Adrenal gland (tissue), 9 donors: ENCODE measurements at regions not wholly inside any gene's neighbourhood (a gene's known extent, or its start where the extent isn't known, plus 50 kb on each side); places are given as distances from the start of the nearest gene placed in this dataset.

Source experiments
- DNase-seq, 7 donors: peaks; one replicate each; pipeline ENCODE4 v3.0.0-alpha.2; 2019 to 2020
- H3K27ac ChIP-seq, 5 donors: fragments of 200-600 bp; sonication (generic) in 4 of 5; 1 replicate in 3 of 5; 2 replicates in 2 of 5; pipeline versions ENCODE4 v1.5.1 to v1.8.0; 2016 to 2020; ENCODE audit warnings: mild to moderate bottlenecking in 1 of 5
- H3K27me3 ChIP-seq: fragments of 200-600 bp; 2 replicates; pipeline ENCODE4 v1.8.0; 2021
- H3K36me3 ChIP-seq, 2 donors: fragments of 200-600 bp; replicated peaks in 1 of 2; 1 replicate in 1 of 2; 2 replicates in 1 of 2; pipeline versions ENCODE4 v1.5.1 to v1.8.0; 2018 to 2022
- H3K4me1 ChIP-seq, 2 donors: fragments of 200-600 bp; replicated peaks in 1 of 2; 1 replicate in 1 of 2; 2 replicates in 1 of 2; pipeline versions ENCODE4 v1.5.1 to v1.8.0; 2018 to 2021
- H3K4me3 ChIP-seq, 4 donors: fragments of 200-600 bp; sonication (generic) in 3 of 4; one replicate each; pipeline ENCODE4 v1.5.1; 2016 to 2018
- H3K9me3 ChIP-seq, 3 donors: fragments of 200-600 bp; sonication (generic) in 1 of 3; replicated peaks in 1 of 3; 1 replicate in 2 of 3; 2 replicates in 1 of 3; pipeline versions ENCODE4 v1.5.1 to v1.8.0; 2016 to 2021
- POLR2A ChIP-seq, 2 donors: fragments of 450-650 bp; IDR thresholded peaks; one replicate each; pipeline ENCODE4 v1.6.1; 2017; ENCODE audit warnings: antibody characterized with exemption in 2 of 2, mild to moderate bottlenecking in 2 of 2, moderate library complexity in 1 of 2
- WGBS, 4 donors: extraction: QIAGEN DNeasy Blood & Tissue Kit in 2 of 4; methylation state at CpG; one replicate each; pipeline versions ENCODE4 v1.1.5 to v1.1.7; 2013 to 2017; 5-methylcytosine and 5-hydroxymethylcytosine counted together
- intact Hi-C, 2 donors: fragments of 100-400 bp; cut with DNase I; formaldehyde crosslinking; loops; one replicate each; pipeline versions ENCODE4 v1.14.1 to v1.15.0; 2022 to 2023
- TF ChIP-seq, protein P1 (sequence below), 6 experiments: fragments of 450-650 bp in 4 of 6; fragments of 200-600 bp in 2 of 6; sonication (generic) in 1 of 6; IDR thresholded peaks; 1 replicate in 5 of 6; 2 replicates in 1 of 6; pipeline versions ENCODE4 v1.5.1 to v1.8.0; 2016 to 2021; ENCODE audit warnings: antibody characterized with exemption in 6 of 6, mild to moderate bottlenecking in 2 of 6, moderate library complexity in 1 of 6
- donor health status: healthy with polysubstance abuse.
- donor health status: Bipolar disorder and iron deficiency.
- donor health status: DM: yes; HTN: yes; CAD: no.
- donor health status: DM: no; HTN: no; CAD: no.
- donor health status: DM: no; HTN: no; CAD: no.

- TF ChIP-seq, protein P1, sequence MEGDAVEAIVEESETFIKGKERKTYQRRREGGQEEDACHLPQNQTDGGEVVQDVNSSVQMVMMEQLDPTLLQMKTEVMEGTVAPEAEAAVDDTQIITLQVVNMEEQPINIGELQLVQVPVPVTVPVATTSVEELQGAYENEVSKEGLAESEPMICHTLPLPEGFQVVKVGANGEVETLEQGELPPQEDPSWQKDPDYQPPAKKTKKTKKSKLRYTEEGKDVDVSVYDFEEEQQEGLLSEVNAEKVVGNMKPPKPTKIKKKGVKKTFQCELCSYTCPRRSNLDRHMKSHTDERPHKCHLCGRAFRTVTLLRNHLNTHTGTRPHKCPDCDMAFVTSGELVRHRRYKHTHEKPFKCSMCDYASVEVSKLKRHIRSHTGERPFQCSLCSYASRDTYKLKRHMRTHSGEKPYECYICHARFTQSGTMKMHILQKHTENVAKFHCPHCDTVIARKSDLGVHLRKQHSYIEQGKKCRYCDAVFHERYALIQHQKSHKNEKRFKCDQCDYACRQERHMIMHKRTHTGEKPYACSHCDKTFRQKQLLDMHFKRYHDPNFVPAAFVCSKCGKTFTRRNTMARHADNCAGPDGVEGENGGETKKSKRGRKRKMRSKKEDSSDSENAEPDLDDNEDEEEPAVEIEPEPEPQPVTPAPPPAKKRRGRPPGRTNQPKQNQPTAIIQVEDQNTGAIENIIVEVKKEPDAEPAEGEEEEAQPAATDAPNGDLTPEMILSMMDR (IDR thresholded peaks at IDR 0.05), result no peak
- no peak for TF ChIP-seq POLR2A (IDR thresholded peaks at IDR 0.05)
- intact Hi-C loops, result no loop called here
- WGBS, 4 donors, result 94 to 97% (median 97%) methylated on average over 3 of the region's 3 CpGs
- Histone ChIP-seq H3K36me3 (no peaks in the 10 kb centered on the region), H3K27ac (no peak overlapping the region), H3K9me3 (no peaks in the 10 kb centered on the region), H3K4me1 (no peaks in the 10 kb centered on the region), H3K27me3 (no peaks in the 10 kb centered on the region), H3K4me3 (no peak overlapping the region)
- no peak for DNase-seq
These were observed 79.0 kb upstream of the CDK6 start for GRCh38 chr7:92915348-92915747.

DNA sequence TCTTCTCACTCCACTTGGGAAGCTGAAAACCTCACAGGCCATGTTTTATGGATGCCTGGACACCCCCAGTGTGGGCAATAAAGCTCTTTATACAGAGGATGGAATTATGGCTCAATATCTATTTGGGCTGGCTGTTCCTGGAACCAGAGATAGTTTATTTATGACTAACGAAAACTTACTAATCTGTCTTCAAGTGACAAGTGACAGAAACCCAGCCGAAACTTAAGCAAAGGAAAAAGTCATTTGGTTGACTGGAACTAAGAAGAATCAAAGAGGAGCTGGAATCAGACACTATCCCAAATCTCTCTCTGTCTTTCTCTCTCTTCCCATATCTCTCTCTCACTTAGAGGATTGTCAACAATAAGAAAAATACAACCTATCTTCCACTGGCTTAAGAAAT, 78.3 kb upstream of the CDK6 start:
- intact Hi-C loops, result no loop called here
- Histone ChIP-seq H3K27ac (no peak overlapping the region), H3K4me1 (no peaks in the 10 kb centered on the region), H3K9me3 (no peaks in the 10 kb centered on the region), H3K36me3 (no peaks in the 10 kb centered on the region), H3K4me3 (no peak overlapping the region), H3K27me3 (no peaks in the 10 kb centered on the region)
- TF ChIP-seq, protein P1 (IDR thresholded peaks at IDR 0.05), result no peak
- no peak for TF ChIP-seq POLR2A (IDR thresholded peaks at IDR 0.05)
- no peak for DNase-seq
- 50 to 82% (median 72%) methylated on average over 2 of the region's 2 CpGs for WGBS, 4 donors

DNA sequence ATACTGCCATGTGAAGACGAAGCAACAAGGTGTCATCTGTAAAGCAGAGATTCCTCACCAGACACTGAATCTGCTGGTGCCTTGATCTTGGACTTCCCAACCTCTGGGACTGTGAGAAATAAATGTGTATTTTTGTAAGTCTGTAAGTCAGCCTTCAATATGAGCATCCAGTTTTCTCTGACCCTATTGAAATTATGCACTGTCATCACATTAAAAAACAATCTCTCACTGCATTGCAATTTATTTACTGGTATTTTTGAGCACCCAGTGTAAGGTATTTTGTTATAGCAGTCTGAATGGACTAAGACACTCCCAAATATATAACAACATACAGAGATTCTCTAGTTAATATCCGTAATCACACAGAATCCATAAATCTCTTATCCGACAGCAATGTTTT, 77.5 kb upstream of the CDK6 start:
- Histone ChIP-seq H3K4me3 (no peak overlapping the region), H3K27ac (no peak overlapping the region), H3K9me3 (no peaks in the 10 kb centered on the region), H3K27me3 (no peaks in the 10 kb centered on the region), H3K36me3 (no peaks in the 10 kb centered on the region), H3K4me1 (no peaks in the 10 kb centered on the region)
- intact Hi-C loops, result no loop called here
- WGBS, 4 donors, result 72 to 95% (median 88%) methylated on average over 3 of the region's 3 CpGs
- no peak for DNase-seq
- TF ChIP-seq, protein P1 (IDR thresholded peaks at IDR 0.05), result no peak
- TF ChIP-seq POLR2A (IDR thresholded peaks at IDR 0.05), result no peak

DNA sequence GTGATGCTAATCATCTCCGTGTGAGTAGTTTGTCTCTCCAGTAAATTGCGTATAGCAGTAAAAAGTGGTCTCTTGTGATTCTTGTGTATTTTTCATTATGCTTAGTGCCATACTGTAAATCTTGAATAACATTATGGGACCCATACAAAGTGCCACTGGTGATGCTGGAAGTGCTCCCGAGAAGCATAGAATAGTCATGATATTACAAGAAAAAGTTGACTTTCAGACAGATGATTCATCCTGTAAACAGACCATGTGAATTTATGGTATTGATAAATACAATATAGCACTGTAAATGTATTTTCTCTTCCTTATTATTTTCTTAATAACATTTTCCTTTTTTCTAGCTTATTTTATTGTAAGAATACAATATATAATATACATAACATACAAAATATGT, 74.6 kb upstream of the CDK6 start:
- Histone ChIP-seq H3K27ac (no peak overlapping the region), H3K9me3 (no peaks in the 10 kb centered on the region), H3K4me1 (no peaks in the 10 kb centered on the region), H3K36me3 (no peaks in the 10 kb centered on the region), H3K27me3 (no peaks in the 10 kb centered on the region), H3K4me3 (no peak overlapping the region)
- WGBS, 4 donors, result 92 to 95% (median 94%) methylated on average over 3 of the region's 3 CpGs
- no peak for DNase-seq
- intact Hi-C loops, result no loop called here
- TF ChIP-seq POLR2A (IDR thresholded peaks at IDR 0.05), result no peak
- TF ChIP-seq, protein P1 (IDR thresholded peaks at IDR 0.05), result no peak
